GM23248 (cell line): ENCODE measurements at regions not wholly inside any gene's neighbourhood (a gene's known extent, or its start where the extent isn't known, plus 50 kb on each side); places are given as distances from the start of the nearest gene placed in this dataset.

Experiments used
- EZH2 ChIP-seq: fragments of 200-600 bp; sonication (generic); IDR thresholded peaks from 2 replicates; pipeline ENCODE4 v1.6.1; 2018; ENCODE audit warnings: antibody characterized with exemption, mild to moderate bottlenecking; ENCODE audit not compliant: insufficient read depth, poor library complexity, severe bottlenecking
- EZH2phosphoT487 ChIP-seq: fragments of 200-600 bp; sonication (generic); IDR thresholded peaks from 2 replicates; pipeline ENCODE4 v1.6.1; 2018; ENCODE audit warnings: antibody characterized with exemption, moderate library complexity, mild to moderate bottlenecking, low read depth; ENCODE audit not compliant: insufficient read depth

DNA sequence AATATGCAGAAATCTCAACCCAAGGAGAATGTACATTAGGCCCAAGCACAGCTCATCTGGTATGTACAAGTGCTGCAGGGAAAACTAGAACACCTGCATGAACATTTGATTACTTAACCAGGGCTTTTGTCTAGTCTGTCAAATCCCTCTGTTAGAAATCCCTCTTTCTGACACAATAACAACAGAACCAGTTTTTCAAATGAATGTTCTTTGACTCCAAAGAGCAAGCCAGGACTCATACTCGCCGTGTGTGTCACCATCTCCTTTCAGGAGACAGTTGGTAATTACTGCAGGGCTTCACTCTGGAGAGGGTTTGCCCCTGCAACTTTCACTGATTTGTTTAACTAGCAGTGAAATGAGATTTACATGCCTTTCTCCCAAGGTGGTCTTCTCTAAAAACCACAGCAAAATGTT, 143.0 kb upstream of the FAM241A start:
- no peak for TF ChIP-seq EZH2
- TF ChIP-seq EZH2phosphoT487: no peak
